ENCODE measurements at regions not wholly inside any gene's neighbourhood (a gene's known extent, or its start where the extent isn't known, plus 50 kb on each side); places are given as distances from the start of the nearest gene placed in this dataset.

DNA sequence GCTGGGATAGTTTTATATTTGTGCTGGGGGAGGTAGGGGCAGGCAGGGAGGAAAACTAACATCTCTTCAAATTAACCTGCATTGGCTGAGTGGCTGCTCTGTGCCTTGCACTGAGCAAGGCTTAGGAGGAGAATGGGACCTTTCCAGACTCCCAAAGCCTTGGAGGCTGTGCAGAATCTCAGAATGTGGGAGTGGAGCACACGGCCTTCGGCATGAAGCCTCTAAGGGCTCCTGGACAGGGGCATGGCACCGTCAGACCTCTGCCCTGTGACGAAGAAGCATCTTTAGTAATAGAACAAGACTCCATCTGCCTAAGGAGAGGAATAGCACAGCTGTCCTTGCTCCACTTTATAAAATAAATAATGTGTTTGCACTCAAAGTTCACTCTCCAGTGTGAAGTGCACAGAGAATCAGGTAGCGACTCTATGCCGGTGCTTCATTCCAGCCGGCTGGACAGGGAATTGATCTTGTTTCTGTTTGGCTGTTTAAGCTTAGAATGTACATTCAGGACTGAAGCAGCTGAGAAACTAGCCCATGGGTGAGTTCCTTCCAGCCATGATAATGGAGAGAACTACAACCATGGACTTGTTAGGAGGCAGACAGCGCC is 228.5 kb upstream of the ADAMTS9 start:
- Histone ChIP-seq H2AFZ (ENCODE audit: low read depth, low read length, poor library complexity, severe bottlenecking) (no peak overlapping the region), H4K20me1 (ENCODE audit: insufficient read depth) (no peaks in the 10 kb centered on the region), H3K9me3 (ENCODE audit: control insufficient read depth in 1 of 2, insufficient read depth in 1 of 2, low read depth in 1 of 2, low read length in 2 of 2) (no peaks in the 10 kb centered on the region), H3K9ac (ENCODE audit: low read length) (no peak overlapping the region), H3K4me1 (ENCODE audit: control insufficient read depth in 1 of 2, insufficient read depth in 2 of 2, low read length in 2 of 2) (no peaks in the 10 kb centered on the region), H3K4me2 (ENCODE audit: low read length) (no peak overlapping the region), H3K27me3 (ENCODE audit: insufficient read depth, low read length) (peaks cover 20% of the 10 kb centered on the region; the same call in 1 of the 2 replicates), H3K4me3 (replicated peaks in 1 of 2; ENCODE audit: low read depth in 1 of 2, low read length in 2 of 2) (no peak overlapping the region), H3K27ac (ENCODE audit: low read depth, low read length) (no peak overlapping the region), H3K79me2 (ENCODE audit: insufficient read depth, low read length) (no peaks in the 10 kb centered on the region), H3K36me3 (ENCODE audit: control insufficient read depth in 1 of 2, insufficient read depth in 2 of 2, low read length in 2 of 2) (no peaks in the 10 kb centered on the region), H3K9me2 (ENCODE audit: insufficient read depth) (no peaks in the 10 kb centered on the region)
- CTCF ChIA-PET, result no interaction called here
- TF ChIP-seq ZNF274 (IDR thresholded peaks at IDR 0.05; ENCODE audit: low read depth, low read length) (no peak), SRF (IDR thresholded peaks at IDR 0.05; ENCODE audit: low read depth) (no peak), EZH2 (IDR thresholded peaks at IDR 0.05) (no peak), ZFX (IDR thresholded peaks at IDR 0.05) (no peak), POLR2AphosphoS5 (IDR thresholded peaks at IDR 0.05; ENCODE audit: low read depth, low read length) (no peak), EGR1 (IDR thresholded peaks at IDR 0.05; ENCODE audit: low read depth) (no peak)
- BruUV-seq (replicated peaks), result no TSS peak
- DNase-seq (ENCODE audit: low read depth, low spot score) (no peak), ATAC-seq (no peak)
- RAD21 ChIA-PET (ENCODE audit: low non-redundant PET in 1 of 2, low total read pairs in 2 of 2, uncharacterized antibody in 2 of 2, unreplicated experiment in 2 of 2), result no interaction called here
- POLR2A ChIA-PET, result no interaction called here
- intact Hi-C loops (cut with micrococcal nuclease), result no loop called here

DNA sequence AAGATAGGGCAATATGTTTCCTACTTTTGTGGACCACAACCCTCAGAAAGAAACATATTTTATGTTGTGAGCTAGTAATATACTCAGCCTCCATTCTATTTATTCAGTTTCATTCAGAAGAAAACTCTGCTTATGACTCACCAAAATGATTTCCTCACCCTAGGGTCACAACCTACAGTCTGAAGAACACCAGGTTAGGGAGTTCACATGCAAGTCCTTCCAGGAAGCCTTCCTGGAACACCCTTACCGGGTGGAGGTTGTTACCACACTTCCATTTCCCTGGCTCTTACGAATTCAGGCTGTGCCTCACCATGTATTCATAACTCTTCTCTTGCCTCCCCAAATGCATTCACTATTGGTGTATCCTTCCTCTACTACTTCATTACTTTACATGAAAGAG is 228.0 kb upstream of the ADAMTS9 start:
- no peak overlapping the region for H3K27ac ChIP-seq (ENCODE audit: low read depth, low read length)
- no peak overlapping the region for H3K4me2 ChIP-seq (ENCODE audit: low read length)
- H2AFZ ChIP-seq (ENCODE audit: low read depth, low read length, poor library complexity, severe bottlenecking), result no peak overlapping the region
- H3K79me2 ChIP-seq (ENCODE audit: insufficient read depth, low read length), result no peaks in the 10 kb centered on the region
- no peaks in the 10 kb centered on the region for H3K9me2 ChIP-seq (ENCODE audit: insufficient read depth)
- H3K27me3 ChIP-seq (ENCODE audit: insufficient read depth, low read length), result peaks cover 16% of the 10 kb centered on the region; the same call in 1 of the 2 replicates
- POLR2A ChIA-PET, result no interaction called here
- H3K36me3 ChIP-seq (ENCODE audit: control insufficient read depth in 1 of 2, insufficient read depth in 2 of 2, low read length in 2 of 2), result no peaks in the 10 kb centered on the region
- no TSS peak for BruUV-seq (replicated peaks)
- H3K4me1 ChIP-seq (ENCODE audit: control insufficient read depth in 1 of 2, insufficient read depth in 2 of 2, low read length in 2 of 2), result no peaks in the 10 kb centered on the region
- intact Hi-C loops (cut with micrococcal nuclease), result no loop called here
- H3K9ac ChIP-seq (ENCODE audit: low read length), result no peak overlapping the region
- H3K4me3 ChIP-seq (replicated peaks in 1 of 2; ENCODE audit: low read depth in 1 of 2, low read length in 2 of 2), result no peak overlapping the region
- ATAC-seq (no peak), DNase-seq (ENCODE audit: low read depth, low spot score) (no peak)
- H3K9me3 ChIP-seq (ENCODE audit: control insufficient read depth in 1 of 2, insufficient read depth in 1 of 2, low read depth in 1 of 2, low read length in 2 of 2), result no peaks in the 10 kb centered on the region
- CTCF ChIA-PET, result no interaction called here
- RAD21 ChIA-PET (ENCODE audit: low non-redundant PET in 1 of 2, low total read pairs in 2 of 2, uncharacterized antibody in 2 of 2, unreplicated experiment in 2 of 2), result no interaction called here
- no peaks in the 10 kb centered on the region for H4K20me1 ChIP-seq (ENCODE audit: insufficient read depth)
- TF ChIP-seq CTCF (IDR thresholded peaks at IDR 0.05 in 2 of 3, conservative IDR thresholded peaks at IDR 0.05 in 1 of 3; ENCODE audit: borderline replicate concordance in 1 of 3, insufficient read depth in 1 of 3, low read depth in 2 of 3, low read length in 2 of 3) (no peak), JUND (IDR thresholded peaks at IDR 0.05) (no peak), MAX (IDR thresholded peaks at IDR 0.05) (no peak), FOSL1 (IDR thresholded peaks at IDR 0.05; ENCODE audit: low read depth) (no peak), SIN3A (IDR thresholded peaks at IDR 0.05; ENCODE audit: low read depth) (no peak), EGR1 (IDR thresholded peaks at IDR 0.05; ENCODE audit: low read depth) (no peak), SRF (IDR thresholded peaks at IDR 0.05; ENCODE audit: low read depth) (no peak), TCF7L2 (IDR thresholded peaks at IDR 0.05; ENCODE audit: borderline replicate concordance, extremely low read depth, insufficient read depth, insufficient read length) (no peak), CEBPB (IDR thresholded peaks at IDR 0.05; ENCODE audit: low read depth) (no peak), EZH2 (IDR thresholded peaks at IDR 0.05) (no peak), SP1 (IDR thresholded peaks at IDR 0.05; ENCODE audit: low read depth) (no peak), REST (IDR thresholded peaks at IDR 0.05; ENCODE audit: low read depth) (no peak)
- TF ChIP-seq, protein P1, sequence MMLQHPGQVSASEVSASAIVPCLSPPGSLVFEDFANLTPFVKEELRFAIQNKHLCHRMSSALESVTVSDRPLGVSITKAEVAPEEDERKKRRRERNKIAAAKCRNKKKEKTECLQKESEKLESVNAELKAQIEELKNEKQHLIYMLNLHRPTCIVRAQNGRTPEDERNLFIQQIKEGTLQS (IDR thresholded peaks at IDR 0.05), result no peak
